ENCODE measurements at regions not wholly inside any gene's neighbourhood (a gene's known extent, or its start where the extent isn't known, plus 50 kb on each side); places are given as distances from the start of the nearest gene placed in this dataset.
A peak's percentile ranks its signal among the peaks of the same experiment; 100 is the strongest.

DNA sequence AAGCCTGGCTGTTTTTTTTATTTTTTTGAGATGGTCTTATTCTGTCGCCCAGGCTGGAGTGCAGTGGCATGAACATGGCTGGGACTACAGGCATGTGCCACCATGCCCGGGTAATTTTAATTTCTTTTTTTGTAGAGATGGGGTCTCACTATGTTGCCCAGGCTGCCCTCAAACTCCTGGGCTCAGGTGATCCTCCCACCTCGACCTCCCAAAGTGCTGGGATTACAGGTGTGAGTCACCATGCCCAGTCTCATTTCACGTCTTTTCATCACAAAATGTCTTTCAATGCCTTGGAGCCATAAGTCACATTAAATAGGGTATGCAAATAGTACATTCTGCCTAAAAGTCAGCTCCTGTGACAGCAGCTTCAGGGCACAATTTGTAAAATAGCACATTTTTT, 52.8 kb downstream of the SOX2 start:
- no peak for DNase-seq (ENCODE audit: low spot score)

DNA sequence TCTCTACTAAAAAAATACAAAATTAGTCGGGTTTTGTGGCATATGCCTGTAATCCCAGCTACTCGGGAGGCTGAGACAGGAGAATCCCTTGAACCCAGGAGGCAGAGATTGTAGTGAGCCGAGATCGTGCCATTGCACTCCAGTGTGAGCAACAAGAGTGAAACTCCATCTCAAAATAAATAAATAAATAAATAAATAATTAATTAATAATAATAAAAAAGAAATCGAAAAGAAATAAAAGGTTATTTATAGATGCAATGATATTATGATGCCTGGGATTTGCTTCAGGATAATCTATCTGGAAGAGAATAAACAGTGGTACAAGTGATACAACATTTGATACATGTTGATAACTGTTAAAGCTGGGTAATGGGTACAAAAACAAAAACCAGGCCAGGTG, 58.6 kb downstream of the SOX2 start:
- DNase-seq (ENCODE audit: low spot score), result no peak

DNA sequence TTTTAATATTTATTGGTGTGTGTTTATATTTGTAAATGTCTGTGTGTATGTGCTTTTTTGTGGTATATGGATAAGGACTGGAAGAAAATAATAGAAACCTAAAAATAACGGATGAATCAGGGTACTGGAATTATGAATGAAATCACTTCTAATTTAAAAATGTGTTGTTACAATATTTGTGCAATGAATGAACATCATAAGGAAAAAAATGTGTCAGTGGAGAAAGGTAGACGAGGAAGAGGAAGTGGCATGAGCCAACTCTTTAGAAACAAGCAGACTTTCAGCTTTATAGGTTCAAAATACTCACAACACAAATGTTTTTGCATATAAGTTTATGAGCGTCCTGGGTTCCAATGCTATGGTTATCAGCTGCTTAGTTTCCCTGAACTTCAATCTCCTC, 59.4 kb downstream of the SOX2 start:
- DNase-seq (ENCODE audit: low spot score), result no peak

DNA sequence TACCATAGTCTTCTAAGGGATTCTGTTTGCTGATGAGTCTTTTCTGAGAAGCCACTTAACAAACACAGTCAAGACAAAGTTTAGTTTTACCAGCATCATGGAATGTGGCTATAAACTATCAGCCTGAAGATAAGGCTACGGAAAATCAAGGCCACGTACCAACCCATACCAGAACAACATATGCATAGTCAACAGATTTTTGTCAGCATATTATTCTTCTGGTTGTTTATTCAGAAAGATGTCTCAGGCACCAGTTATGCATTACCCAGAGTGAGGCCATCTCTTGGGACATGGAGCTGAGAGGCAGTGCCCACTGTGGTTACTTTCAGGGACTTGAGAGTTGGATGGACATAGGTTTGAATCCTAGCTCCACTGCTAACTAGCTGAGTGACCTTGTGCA, 60.4 kb downstream of the SOX2 start:
- no peak for DNase-seq (ENCODE audit: low spot score)

DNA sequence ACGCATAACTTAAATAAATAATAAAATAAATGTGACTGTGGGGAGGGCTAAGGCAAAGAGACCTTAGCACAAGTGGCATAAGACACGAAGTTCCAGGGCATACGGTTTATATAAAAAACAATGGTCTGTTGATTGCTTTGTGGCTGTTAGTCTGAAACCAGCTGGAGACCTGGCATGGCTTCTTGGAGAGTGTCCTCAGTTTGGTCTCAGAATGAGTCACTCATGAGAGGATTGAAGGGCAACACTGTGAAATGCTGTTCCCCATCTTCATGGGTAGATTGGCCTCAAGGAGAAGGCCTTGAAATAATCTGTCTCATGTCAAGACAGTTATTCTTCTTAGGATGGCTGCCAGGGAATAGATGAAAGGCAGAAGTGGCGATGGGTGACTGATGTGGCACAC, 62.2 kb downstream of the SOX2 start:
- DNase-seq (ENCODE audit: low spot score), result no peak

DNA sequence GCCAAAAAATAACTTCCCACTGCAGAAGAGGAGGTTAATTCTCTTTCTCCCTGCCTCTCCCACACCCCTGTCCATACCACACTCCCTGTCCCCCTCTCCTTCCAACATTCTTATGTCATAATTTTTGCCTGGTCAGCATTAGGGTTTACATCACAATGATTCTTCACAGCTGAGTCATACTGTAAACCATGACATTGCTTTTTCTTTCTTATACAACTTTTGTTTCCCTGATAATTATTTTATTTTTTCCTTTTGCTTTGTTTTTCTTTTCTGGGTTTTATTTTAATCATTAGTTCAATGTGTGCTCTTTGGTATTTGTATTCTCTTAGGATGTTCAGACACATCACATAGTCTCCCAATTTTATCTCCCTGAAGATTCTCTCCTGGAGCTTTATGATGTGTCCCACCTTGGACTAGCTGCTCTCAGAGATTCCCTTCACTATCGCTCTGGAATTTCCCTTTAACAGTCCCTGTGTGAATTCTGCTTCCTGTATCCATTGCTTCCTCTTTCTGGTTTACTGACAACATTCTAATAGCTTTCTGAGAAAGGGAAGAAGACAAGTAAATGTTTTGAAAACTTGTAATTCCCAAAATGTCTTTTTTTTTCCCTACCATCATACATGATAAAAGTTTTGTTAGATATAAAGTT, 70.7 kb downstream of the SOX2 start:
- peak; percentile 32 for DNase-seq (ENCODE audit: low spot score)

DNA sequence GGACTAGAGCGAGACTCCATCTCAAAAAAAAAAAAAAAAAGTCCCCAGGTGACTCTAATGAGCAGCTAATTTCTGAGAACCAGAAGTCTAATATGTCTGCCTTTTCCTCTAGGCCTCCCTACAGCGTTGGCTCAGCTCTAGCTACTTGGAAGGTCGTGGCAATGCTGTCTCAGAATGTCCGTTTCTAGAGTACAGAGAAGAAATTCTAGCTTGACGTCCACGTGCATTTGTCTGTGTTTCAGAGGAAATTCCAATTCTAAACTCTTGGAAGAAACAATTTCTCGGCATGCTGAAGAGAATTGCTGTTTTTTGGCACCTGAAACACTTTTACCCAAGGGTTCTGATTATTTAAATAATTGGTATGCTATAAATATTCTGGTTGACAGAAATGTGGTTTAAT, 78.8 kb downstream of the SOX2 start:
- DNase-seq (ENCODE audit: low spot score), result no peak

DNA sequence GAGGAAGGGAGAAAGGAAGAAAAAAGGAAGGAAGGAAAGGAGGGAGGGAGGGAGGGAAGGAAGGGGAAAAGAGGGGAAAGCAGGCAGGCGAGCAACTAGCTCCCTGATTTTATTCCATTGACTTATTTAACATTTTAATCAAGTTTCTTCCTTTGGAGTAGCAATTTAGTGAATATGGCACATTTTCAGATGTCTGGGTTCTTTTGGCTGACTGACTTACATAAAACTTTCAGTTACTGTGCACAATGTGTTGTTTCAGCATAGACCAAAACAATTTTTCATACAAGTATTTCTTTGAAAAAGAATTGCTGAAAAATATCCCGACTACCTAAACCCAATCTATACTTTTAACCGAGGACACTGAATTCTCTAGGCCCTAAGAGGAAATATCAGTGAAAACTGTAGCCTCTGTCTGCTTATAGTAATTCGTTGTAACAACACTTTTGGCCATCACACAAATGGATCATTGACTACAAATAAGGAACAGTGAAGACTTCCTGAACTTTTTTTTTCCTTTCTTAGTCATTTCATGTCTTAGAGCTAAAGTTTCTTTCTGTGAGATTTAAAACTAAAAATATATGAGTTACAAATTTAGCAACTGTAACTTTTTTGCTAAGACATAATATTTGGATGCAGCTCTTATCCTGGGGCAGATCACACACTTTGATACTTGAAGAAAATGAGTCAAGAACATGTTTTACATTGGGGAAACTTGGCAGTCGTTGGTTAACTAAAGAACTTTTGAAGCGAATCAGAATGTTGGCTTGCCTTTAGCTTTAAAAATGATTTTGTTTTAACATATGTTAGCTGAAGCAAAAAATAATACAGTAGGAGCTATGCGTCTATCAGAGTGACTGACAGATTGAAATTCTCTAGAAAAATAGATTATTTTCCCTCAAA, 79.6 kb downstream of the SOX2 start:
- DNase-seq (ENCODE audit: low spot score), result no peak

DNA sequence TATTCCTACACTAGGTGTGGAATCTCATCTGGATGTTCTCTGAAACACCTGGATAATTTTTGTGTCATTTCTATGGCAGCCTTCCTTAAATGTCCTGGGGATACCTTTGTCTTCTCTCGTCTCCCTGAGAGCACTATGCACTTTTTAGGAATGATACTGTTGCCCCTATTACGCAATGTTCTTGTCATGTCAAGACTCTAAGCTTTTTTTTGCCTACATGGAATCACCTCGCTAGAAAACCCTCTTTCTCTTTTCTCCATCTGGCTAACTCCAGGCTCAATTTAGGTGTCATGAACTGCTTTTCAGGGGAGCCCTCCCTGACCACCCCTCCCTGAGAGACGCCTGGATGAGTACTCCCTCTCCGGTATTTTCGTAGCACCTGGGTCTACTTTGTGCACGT, 81.3 kb downstream of the SOX2 start:
- no peak for DNase-seq (ENCODE audit: low spot score)

DNA sequence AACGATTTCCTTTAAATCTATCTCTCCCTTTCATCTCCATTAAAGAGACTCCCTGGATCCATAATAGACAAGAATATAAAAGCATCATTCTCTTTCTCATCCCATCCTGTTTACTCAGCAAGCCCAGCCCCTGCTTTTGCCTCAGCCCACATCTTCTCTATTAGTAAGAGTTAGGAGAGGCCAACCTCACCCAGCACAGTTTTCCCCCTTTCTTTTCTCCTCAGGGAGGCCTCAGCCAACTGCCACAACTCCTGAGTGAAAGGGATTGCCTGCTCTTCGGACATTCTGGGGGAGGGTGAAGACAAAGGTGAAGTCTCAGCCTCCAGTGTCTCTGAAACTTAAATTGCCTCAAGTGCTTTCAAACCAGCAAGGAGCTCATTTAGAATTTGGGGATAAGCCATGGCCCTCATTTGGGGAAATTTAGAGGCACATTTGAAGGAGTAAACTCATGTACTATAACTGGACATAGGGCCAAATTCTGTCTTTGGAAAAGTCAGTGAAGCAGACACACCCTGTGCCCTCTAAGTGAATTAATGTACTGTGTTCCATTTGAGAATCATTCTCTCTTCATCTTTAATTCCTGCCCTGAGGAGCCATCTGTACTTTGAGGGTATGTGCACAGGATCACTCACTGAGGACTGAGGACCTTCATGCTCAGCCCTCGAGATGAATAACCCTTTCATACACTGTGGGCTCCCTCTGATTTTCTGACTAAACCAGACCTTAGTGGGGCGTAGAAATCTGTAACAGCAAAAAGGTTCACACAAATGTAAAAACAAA, 82.5 kb downstream of the SOX2 start:
- no peak for DNase-seq (ENCODE audit: low spot score)

DNA sequence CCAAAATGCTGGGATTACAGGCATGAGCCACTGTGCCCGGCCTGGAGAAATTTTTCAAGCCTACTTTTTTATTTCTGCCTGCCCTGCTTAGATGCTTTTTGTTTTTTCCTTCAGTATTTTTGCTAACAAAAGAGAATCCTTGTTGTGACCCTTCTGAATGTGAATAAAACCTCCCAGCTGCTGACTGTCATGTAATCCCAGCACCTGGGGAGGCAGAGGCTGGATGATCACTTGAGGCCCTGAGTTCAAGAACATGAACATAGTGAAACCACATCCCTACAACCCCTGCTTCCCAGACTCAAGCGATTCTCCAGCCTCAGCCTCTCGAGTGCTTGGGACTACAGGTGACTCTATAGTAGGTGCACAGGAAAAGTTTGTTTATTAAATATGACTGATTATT, 84.9 kb downstream of the SOX2 start:
- no peak for DNase-seq (ENCODE audit: low spot score)

DNA sequence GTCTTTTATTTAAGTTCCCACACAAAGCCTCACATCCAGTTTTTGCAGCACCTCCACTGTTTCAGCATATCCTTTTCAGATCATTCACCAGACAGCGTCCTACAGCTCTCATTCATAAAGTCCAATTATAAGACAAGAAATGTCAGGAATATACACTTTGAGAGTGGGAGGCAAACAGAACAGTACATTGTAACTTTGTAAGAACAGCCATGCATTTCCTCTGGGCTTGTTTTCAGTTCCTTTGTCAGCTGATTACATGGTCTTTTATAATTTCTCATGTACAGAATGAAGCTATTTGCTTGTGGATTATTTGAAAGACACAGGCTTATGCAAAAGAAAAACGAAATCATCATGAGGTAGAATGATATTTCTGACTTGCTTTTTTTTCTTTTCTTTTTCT, 85.7 kb downstream of the SOX2 start:
- no peak for DNase-seq (ENCODE audit: low spot score)

DNA sequence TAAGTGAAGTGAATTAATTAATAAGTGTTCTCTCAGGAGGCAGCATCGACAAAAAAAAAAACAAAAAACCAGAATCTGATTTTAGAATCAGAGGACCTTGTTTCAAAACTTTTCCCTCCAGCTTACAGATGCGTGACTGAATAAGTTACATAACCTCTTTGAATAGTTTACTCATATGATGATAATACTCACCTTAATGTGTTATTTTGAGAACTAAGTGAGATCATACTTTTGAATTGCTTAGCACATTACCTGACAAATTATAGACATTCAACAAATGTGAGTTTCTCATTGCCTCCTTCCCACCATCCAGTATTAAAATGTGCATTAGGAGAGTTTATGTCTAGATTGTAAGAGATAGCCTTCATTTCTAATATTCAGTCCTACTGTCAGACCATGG, 94.0 kb downstream of the SOX2 start:
- DNase-seq (ENCODE audit: low spot score), result no peak

DNA sequence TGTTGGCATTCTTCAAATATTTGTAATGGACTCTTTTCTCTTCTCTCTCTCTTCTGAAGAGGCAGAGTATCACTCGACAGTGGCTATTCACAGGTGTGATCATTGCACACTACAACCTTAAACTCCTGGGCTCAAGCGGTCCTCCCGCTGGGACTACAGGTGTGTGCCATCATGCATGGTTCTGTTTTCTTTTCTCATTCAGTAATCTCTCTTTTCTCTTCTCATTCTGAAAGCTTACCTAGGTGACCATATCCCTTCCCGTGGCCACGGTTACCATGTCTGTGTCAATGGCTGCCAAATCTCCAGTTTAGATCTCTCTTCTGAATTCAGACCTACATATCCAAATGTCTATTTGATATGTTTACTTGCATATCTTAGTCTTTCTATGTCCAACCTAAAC, 96.3 kb downstream of the SOX2 start:
- no peak for DNase-seq (ENCODE audit: low spot score)

DNA sequence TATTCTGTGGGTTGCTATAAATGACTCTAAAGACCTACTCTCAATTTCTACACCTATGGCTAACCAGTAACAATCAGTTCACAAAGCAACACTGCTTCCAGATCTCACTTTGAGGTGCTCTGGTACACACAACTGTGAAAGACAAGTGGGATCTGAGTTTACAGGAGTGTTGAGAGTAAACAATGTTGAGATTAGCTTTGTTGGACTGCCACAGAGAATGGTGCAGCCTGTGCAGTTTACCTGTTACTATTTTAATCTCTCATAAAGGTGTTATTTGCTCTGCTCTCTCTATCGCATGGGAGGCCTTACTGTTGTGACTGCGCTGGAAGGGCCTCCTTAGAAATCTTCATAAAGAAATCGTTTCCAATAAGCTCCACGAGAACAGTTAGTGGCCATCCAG, 112.0 kb downstream of the SOX2 start:
- no peak for DNase-seq (ENCODE audit: low spot score)

DNA sequence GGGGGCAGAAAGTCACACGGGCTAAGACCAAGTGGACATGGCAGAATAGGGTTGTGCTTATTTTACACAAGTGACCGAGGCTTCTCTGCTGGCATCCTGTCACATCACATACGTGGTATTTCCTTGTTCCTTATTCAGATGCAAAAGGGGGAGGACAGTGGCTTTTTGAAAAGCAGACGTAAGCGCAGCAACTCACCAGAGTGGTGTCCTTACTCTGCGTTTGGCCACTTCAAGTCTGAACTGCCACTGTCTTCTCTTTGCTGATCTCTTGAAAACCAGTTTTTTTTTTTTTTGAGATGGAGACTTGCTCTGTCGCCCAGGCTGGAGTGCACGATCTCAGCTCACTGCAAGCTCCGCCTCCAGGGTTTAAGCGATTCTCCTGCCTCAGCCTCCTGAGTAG, 113.2 kb downstream of the SOX2 start:
- no peak for DNase-seq (ENCODE audit: low spot score)

DNA sequence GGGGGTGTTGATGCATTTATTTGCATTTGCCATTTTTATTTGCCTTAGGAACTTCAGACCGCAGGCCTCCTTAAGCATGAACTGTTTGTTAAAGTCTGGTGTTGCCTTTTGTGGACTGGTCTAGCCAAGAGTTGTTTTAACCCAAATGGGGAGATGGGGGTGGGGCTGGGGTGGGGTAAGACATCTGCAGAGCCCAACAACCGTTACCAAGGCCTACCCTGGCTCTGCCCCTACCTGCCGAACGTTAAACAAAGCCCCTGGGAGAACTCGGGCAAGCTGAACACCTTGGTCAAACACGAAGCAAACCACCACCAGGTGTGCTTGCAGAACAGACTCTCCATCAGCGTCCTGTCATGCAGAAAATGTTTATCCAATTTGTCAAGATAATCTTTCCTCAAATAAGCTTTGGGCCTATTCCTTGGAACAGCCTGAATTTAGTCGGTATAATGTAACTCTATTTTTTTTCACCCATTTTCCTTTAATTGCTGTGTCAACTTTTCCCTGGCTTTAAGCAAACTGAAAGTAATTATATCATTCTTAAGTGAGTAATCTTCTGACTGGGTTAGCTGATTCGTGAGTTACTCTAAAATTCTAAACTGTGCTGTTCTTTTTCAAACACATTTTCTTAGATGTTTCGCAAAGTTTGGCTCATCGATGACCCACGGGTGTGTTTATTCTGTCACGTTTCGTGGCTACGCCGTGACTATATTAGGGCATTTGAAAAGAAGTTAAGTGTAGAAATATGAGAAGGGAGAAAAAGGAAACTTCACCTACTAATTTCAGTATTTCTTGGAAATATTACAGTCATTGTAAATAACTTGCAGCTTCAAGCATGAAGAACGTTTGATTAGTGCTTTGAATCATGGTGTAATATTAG, 127.6 kb downstream of the SOX2 start:
- no peak for DNase-seq (ENCODE audit: low spot score)

DNA sequence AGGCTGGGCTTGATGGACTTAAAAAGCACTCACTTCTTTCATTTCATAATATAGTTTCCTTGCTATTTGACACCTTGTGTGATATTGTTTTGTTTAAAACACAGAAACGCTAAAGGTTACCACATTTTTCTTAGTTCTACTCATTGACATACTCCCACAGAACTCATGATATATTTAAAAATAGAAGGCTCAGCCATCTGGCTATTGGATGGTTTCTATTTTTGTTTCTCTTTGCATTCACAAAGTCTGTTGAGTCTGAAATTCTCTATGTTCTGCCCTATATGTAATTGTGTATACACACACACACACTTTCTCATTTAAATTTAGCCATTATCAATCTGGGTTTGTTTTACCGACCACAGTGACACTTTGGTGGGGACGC, 128.2 kb downstream of the SOX2 start:
- DNase-seq (ENCODE audit: low spot score), result no peak

DNA sequence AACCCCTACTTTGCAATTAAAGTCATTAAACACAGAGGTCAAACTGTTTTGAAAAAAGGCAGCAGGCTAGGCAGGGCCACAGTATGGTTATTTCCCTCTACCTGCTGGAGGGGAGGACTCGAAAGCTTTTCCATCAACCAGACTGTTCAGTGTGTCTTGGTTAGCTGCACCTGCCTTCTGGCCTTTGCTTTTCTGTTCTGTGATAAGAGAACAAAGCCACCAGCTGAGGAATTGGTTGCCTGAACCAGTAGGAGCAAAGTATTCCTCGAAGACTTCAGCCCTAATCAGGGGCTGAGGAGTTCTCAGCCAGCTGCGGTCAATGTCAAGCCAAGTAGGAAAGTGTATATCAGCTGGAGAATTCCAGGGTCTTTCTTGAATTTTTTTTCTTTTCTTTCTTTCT, 132.5 kb downstream of the SOX2 start:
- no peak for DNase-seq (ENCODE audit: low spot score)

DNA sequence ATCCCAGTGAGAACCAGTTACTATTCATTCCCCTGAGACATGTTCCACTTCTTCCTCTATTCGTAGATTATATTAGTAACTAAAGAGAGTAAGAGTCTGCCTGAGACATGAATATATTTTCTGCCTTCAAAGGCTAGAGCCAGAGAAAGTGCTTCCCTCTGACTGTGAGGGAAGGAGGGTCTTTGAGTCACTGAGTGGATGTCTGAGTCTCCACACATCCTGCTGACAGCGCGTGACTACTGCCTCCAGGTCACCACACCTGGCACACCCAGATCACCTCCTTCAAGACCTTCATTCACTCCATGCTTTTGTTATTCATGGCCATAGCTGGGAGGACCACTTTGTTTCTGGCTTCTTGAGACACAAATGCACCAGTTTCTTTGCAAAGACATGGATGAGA, 135.6 kb downstream of the SOX2 start:
- no peak for DNase-seq (ENCODE audit: low spot score)

DNA sequence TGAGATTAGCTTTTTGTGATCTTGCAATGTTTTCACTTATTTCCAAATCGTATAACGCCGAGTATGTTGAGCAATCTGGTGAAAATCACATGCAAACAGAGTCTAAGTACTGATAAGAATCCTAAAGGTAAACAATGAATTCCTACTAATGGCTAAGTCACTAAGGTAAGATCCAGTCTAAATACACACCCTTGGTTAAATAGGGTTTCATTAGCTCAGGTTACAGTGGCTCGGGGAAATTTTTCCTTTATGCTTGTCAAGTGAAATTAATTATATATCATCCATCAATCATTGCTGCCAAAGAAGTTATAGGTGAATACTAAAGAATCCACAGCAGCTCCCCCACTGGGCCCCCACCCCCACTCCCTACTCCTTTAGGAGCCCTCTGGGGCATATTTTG, 139.3 kb downstream of the SOX2 start:
- no peak for DNase-seq (ENCODE audit: low spot score)

DNA sequence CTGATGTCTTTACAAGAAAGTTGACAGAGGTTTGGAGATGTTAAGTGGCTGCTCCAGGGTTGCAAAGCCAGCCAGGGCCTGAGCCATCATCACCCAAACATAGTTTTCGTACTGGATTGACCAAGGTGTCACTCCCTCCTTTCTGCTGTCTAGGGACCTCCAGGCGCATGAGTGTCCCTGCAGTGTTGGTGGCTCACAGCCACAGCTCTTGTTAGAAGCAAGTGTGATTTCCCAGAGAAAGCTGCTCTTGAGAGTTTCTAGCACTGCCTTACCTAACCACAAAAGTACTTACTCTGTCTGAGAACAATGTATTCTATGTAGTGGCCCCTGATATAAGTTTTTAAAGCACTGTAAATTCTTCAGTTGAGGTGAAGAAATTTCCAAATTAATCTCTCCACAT, 144.1 kb downstream of the SOX2 start:
- no peak for DNase-seq (ENCODE audit: low spot score)
